Esophagus muscularis mucosa (tissue), 4 donors: ENCODE measurements at regions not wholly inside any gene's neighbourhood (a gene's known extent, or its start where the extent isn't known, plus 50 kb on each side); places are given as distances from the start of the nearest gene placed in this dataset.

Experiments used
- DNase-seq: peaks from one replicate; pipeline ENCODE4 v3.0.0-alpha.2; 2017; ENCODE audit errors: extremely low spot score
- H3K27ac ChIP-seq, 4 donors: fragments of 200-600 bp; sonication (generic); replicated peaks in 1 of 4; 1 replicate in 3 of 4; 2 replicates in 1 of 4; pipeline ENCODE4 v1.5.1; 2016 to 2019; ENCODE audit warnings: mild to moderate bottlenecking in 1 of 4
- H3K27me3 ChIP-seq, 4 donors: fragments of 200-600 bp; sonication (generic); one replicate each; pipeline versions ENCODE4 v1.5.1 to v1.6.0; 2016 to 2019
- H3K36me3 ChIP-seq, 4 donors: fragments of 200-600 bp; sonication (generic); one replicate each; pipeline ENCODE4 v1.5.1; 2016 to 2019
- H3K4me1 ChIP-seq, 4 donors: fragments of 200-600 bp; sonication (generic); one replicate each; pipeline ENCODE4 v1.5.1; 2016 to 2019
- H3K4me3 ChIP-seq, 4 donors: fragments of 200-600 bp; sonication (generic); 1 replicate in 2 of 4; 2 replicates in 2 of 4; pipeline ENCODE4 v1.5.1; 2016 to 2019; ENCODE audit warnings: mild to moderate bottlenecking in 4 of 4, moderate library complexity in 1 of 4
- H3K9me3 ChIP-seq, 4 donors: fragments of 200-600 bp; sonication (generic); 1 replicate in 3 of 4; 2 replicates in 1 of 4; pipeline ENCODE4 v1.5.1; 2016 to 2019
- EP300 ChIP-seq: sonication (generic); formaldehyde crosslinking; IDR thresholded peaks from one replicate; pipeline ENCODE4 v1.6.1; 2017; ENCODE audit warnings: antibody characterized with exemption
- POLR2A ChIP-seq: fragments of 450-650 bp; IDR thresholded peaks from one replicate; pipeline ENCODE4 v1.6.1; 2017; ENCODE audit warnings: antibody characterized with exemption, moderate library complexity, mild to moderate bottlenecking, low read depth
- POLR2AphosphoS5 ChIP-seq, 2 donors: sonication (generic); formaldehyde crosslinking; IDR thresholded peaks; one replicate each; pipeline ENCODE4 v1.6.1; 2017; ENCODE audit warnings: antibody characterized with exemption in 2 of 2
- WGBS: methylation state at CpG from one replicate; pipeline ENCODE4 v1.1.5; 2018; 5-methylcytosine and 5-hydroxymethylcytosine counted together
- intact Hi-C: fragments of 100-400 bp; cut with DNase I; formaldehyde crosslinking; loops from one replicate; pipeline ENCODE4 v1.15.1; 2023
- TF ChIP-seq, protein P1 (sequence below), 3 experiments: fragments of 200-600 bp in 2 of 3; fragments of 450-650 bp in 1 of 3; sonication (generic) in 2 of 3; IDR thresholded peaks; one replicate each; pipeline ENCODE4 v1.5.1; 2017 to 2019; ENCODE audit warnings: antibody characterized with exemption in 3 of 3, mild to moderate bottlenecking in 2 of 3, moderate library complexity in 1 of 3

- no peaks in the 10 kb centered on the region for H3K4me1 ChIP-seq
- DNase-seq = no peak
- H3K4me3 ChIP-seq = no peak overlapping the region
- TF ChIP-seq POLR2A (no peak), POLR2AphosphoS5 (IDR thresholded peaks at IDR 0.05) (no peak), EP300 (no peak)
- TF ChIP-seq, protein P1, sequence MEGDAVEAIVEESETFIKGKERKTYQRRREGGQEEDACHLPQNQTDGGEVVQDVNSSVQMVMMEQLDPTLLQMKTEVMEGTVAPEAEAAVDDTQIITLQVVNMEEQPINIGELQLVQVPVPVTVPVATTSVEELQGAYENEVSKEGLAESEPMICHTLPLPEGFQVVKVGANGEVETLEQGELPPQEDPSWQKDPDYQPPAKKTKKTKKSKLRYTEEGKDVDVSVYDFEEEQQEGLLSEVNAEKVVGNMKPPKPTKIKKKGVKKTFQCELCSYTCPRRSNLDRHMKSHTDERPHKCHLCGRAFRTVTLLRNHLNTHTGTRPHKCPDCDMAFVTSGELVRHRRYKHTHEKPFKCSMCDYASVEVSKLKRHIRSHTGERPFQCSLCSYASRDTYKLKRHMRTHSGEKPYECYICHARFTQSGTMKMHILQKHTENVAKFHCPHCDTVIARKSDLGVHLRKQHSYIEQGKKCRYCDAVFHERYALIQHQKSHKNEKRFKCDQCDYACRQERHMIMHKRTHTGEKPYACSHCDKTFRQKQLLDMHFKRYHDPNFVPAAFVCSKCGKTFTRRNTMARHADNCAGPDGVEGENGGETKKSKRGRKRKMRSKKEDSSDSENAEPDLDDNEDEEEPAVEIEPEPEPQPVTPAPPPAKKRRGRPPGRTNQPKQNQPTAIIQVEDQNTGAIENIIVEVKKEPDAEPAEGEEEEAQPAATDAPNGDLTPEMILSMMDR (IDR thresholded peaks at IDR 0.05) = no peak
- H3K27me3 ChIP-seq = no peaks in the 10 kb centered on the region
- peaks cover 0 to 6% (median 0%) of the 10 kb centered on the region in 4 donors for H3K9me3 ChIP-seq
- H3K27ac ChIP-seq = no peak overlapping the region
- H3K36me3 ChIP-seq = no peaks in the 10 kb centered on the region
- intact Hi-C loops = no loop called here
Observed at GRCh38 chr2:153595939-153596338, 117.4 kb upstream of the RPRM start.

- Histone ChIP-seq H3K27ac (no peak overlapping the region), H3K4me3 (no peak overlapping the region), H3K36me3 (no peaks in the 10 kb centered on the region), H3K9me3 (no peaks in the 10 kb centered on the region), H3K4me1 (no peaks in the 10 kb centered on the region), H3K27me3 (no peaks in the 10 kb centered on the region)
- no peak for TF ChIP-seq POLR2A
- TF ChIP-seq, protein P1 (IDR thresholded peaks at IDR 0.05) = no peak
- no peak for TF ChIP-seq POLR2AphosphoS5 (IDR thresholded peaks at IDR 0.05)
- TF ChIP-seq EP300 = no peak
- intact Hi-C loops = no loop called here
- DNase-seq = no peak
- WGBS = 83% methylated on average over 3 of the region's 3 CpGs
Observed at GRCh38 chr2:153601812-153602211, 123.2 kb upstream of the RPRM start.

- 94% methylated on average over 1 of the region's 1 CpG for WGBS
- H3K9me3 ChIP-seq = no peaks in the 10 kb centered on the region
- H3K4me3 ChIP-seq = no peak overlapping the region
- intact Hi-C loops = no loop called here
- DNase-seq = no peak
- H3K36me3 ChIP-seq = no peaks in the 10 kb centered on the region
- no peak overlapping the region for H3K27ac ChIP-seq
- no peaks in the 10 kb centered on the region for H3K4me1 ChIP-seq
- no peaks in the 10 kb centered on the region for H3K27me3 ChIP-seq
- TF ChIP-seq POLR2AphosphoS5 (IDR thresholded peaks at IDR 0.05) (no peak), POLR2A (no peak), EP300 (no peak)
- TF ChIP-seq, protein P1 (IDR thresholded peaks at IDR 0.05) = no peak
Observed at GRCh38 chr2:153604133-153604532, 125.6 kb upstream of the RPRM start.

DNA sequence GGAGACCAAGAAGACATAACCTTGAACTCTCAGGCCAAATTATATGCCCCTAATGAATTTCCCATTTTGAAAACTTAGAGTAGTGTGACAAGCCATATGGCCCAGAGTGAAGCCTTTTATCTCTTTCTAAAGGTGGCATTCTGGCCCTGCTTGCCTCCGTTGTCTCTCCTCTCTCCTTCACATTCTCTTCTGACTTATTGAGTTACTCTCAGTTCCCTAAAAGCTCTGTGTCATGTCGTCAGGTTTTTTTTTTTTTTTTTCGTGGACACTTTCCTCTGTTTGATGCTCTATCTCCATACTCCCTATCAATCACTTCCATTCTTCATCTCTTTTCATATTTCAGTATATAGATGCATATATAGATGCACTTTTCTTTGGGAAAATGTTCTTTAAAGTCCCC, 128.1 kb upstream of the RPRM start:
- H3K9me3 ChIP-seq = no peaks in the 10 kb centered on the region
- TF ChIP-seq POLR2A (no peak), EP300 (no peak), POLR2AphosphoS5 (IDR thresholded peaks at IDR 0.05) (no peak)
- TF ChIP-seq, protein P1 (IDR thresholded peaks at IDR 0.05) = no peak
- no peak overlapping the region for H3K4me3 ChIP-seq
- no peaks in the 10 kb centered on the region for H3K27me3 ChIP-seq
- intact Hi-C loops = loop anchor here (1.0 kb wide), 1 partner anchor 9 kb away; no protein-coding TSS in a partner anchor
- no peak overlapping the region for H3K27ac ChIP-seq
- 66% methylated on average over 2 of the region's 3 CpGs for WGBS
- no peaks in the 10 kb centered on the region for H3K4me1 ChIP-seq
- no peaks in the 10 kb centered on the region for H3K36me3 ChIP-seq
- no peak for DNase-seq

GRCh38 chr2:153622285-153622684, 143.7 kb upstream of the RPRM start:
- H3K27me3 ChIP-seq = no peaks in the 10 kb centered on the region
- peaks cover 0 to 7% (median 3%) of the 10 kb centered on the region in 4 donors for H3K9me3 ChIP-seq
- H3K27ac ChIP-seq = no peak overlapping the region
- no peak overlapping the region for H3K4me3 ChIP-seq
- DNase-seq = no peak
- intact Hi-C loops = no loop called here
- H3K36me3 ChIP-seq = no peaks in the 10 kb centered on the region
- TF ChIP-seq POLR2A (no peak), POLR2AphosphoS5 (IDR thresholded peaks at IDR 0.05) (no peak), EP300 (no peak)
- TF ChIP-seq, protein P1 (IDR thresholded peaks at IDR 0.05) = no peak
- 84% methylated on average over 4 of the region's 4 CpGs for WGBS
- no peaks in the 10 kb centered on the region for H3K4me1 ChIP-seq
